ENCODE measurements at regions not wholly inside any gene's neighbourhood (a gene's known extent, or its start where the extent isn't known, plus 50 kb on each side); places are given as distances from the start of the nearest gene placed in this dataset.

DNA sequence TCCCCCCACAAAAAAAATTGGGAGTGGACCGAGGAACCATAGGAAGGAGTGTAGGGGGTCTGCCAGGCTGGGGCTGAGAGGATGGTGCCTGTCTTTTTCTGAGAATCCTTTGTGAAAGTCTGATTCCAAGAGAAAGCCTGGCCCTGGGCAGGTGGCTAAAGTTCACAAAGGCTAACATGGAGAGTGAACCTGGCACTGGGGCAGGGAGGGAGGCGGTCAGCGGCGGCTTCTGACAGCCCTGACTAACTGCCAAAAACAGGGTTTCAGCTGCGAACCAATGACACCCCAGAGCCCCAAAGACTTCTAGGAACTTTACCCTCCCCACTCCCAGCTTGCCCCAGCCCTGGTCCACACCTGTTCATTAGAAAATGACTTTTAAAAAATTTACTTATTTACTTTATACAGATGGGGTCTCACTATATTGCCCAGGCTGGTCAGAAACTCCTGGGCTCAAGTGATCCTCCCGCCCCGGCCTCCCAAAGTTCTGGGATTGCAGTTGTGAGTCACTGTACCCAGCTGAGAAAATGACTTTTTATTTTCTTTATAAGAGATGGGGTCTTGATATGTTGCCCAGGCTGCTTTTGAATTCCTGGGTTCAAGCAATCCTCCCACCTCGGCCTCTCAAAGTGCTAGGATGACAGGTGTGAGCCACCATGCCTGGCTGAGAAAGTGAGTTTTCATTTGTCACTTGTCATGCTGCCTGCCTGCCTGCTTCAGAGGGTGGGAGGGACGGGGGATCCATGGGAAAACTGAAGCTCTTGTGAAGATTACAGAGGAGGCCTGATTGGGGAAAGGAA lies 61.0 kb upstream of the DUSP5 start:
- DNase-seq (ENCODE audit: low read depth in 3 of 3) = no peak

DNA sequence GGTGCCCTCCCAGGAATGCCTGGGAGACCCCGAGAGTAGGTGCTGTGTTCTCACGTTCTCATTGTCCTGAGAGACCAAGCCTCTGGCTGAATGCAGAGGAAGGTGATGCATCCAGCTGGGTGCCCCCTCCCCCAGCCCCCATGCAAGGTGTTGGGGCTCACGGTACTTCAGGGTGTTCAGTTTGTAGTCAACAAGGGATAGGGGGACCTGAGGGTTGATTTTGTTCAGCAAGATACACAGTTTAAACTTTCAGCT lies 60.4 kb upstream of the DUSP5 start:
- no peak for DNase-seq (ENCODE audit: low read depth in 3 of 3)

DNA sequence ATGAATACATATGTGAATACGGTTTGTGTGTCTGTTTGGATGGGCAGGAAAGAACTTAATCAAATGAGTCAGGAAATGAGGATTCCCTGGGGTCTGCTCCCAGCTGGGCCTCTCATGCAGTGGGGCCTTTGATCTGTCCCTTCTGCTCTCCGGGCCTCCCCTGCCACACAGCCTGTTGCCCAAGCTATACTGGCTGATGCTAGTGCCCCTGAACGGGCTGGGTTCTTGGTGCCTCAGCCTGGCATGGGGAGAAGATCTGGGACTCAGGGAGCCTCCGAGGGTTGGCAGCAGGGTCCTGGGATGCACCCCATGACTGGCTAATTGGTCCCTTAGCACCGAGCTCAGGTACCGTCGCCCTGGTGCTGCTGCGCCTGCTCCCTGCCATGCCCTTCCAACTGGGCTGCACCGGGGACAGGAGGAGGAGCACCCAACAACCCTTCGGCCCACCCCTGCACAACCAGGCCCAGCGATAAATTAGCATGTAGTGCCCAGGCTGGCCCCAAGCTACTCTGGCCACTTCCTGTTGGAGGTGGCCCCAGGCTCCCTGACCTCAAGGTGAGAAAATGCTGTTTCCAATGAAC lies 59.9 kb upstream of the DUSP5 start:
- DNase-seq (ENCODE audit: low read depth in 3 of 3) = no peak

DNA sequence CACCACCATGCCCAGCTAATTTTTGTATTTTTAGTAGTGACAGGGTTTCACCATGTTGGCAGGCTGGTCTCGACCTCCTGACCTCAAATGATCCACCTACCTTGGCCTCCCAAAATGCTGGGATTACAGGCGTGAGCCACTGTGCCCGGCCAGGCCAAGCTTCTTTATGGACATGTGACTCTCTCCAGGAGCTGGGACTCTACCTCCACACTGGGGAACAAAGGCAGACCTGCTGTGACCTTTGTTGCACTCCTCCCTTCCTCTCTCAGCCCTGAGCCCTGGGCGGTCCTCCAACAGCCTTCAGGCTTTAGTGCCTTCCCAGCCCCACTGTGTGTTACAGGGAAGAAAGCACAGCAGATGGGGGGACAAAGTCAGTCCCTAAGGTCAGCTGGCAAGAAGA lies 55.0 kb upstream of the DUSP5 start:
- no peak for DNase-seq (ENCODE audit: low read depth in 3 of 3)

DNA sequence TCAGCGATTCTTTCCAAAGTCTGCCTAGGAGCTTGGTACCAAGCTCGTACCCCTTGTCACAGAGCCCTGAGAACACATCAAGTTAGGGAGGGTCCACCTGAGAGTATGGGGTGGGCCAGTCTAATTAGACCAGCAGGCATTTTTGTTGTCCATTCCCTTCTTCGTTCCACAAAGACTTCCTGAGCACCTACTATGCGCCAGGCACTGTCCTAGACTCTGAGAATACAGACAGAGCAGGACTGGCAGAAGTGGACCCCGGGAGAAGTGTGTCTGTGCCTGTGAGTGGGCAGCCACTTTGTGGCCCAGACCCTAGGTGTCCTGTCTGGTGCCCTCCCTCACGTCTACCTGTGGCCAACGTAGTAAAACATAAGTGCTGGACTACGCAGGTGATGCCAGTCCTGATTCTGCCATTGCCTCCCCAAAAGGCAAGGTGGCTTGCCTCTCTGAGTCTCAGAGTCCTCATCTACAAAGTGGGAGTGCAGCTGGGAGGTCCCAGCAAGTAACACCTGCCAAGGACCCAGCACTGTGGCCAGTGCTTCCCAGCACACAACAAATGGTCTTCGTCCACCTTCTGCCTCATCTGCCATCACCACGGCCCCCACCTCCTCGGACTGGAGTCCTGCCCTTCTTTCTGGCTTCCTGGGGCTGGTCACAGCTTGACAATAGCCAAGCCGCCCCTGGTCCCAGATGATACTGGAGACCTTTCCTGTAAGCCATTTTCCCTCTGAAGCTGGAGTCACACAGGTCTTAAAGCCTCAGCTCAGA lies 54.3 kb upstream of the DUSP5 start:
- DNase-seq (ENCODE audit: low read depth in 3 of 3) = no peak

DNA sequence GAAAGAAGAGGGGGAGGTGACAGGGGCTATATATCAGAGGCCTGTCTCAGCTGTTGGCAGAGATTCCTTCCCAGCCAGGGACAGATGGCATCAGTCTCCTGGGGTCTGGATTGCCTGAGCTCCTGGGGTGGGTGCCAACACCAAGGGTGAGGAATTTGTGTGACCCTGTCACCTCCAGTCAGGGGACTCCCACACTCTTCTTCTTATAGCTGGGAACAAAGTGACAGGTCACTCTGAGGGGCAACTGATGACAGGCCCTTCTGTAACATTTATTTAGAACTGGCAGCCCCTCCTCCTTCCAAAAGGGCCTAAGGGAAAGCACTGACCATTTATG lies 53.7 kb upstream of the DUSP5 start:
- DNase-seq (ENCODE audit: low read depth in 3 of 3) = no peak

DNA sequence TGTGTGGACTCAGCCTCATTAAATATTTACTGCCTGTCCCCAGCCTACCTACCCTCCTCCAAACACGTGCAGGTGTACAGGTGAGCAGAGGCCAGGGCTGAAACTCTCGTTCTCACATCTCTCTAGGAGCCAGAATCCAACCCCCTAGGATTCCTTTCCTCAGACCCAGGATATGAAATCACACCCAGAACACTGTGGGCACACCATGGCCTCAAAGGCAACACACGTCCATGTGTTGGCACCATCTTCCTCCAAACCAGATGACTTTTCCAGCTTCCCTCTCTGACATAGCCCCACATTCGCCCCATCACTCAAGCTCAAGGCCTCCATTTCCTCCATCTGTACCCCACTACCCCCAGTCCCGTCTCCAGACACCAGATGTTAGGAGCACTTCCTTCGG lies 51.8 kb upstream of the DUSP5 start:
- no peak for DNase-seq (ENCODE audit: low read depth in 3 of 3)

DNA sequence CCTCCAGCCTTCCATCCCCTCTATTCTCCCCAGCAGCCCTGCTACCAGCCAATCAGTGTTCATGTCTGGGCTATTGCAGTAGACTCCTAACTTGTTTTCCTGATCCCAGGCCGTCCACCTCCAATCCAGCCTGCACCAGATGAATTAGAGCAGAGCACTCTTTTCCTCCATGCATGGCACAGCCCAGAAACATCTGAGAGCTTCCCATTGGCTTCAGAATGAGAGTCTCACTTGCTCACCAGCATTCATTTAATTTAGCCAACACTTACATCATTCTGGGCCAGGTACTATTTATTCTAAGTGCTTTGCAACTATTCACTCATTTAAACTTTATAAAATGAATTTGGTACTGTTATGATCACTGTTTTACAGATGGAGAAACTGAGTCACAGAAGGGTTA lies 51.4 kb upstream of the DUSP5 start:
- no peak for DNase-seq (ENCODE audit: low read depth in 3 of 3)

DNA sequence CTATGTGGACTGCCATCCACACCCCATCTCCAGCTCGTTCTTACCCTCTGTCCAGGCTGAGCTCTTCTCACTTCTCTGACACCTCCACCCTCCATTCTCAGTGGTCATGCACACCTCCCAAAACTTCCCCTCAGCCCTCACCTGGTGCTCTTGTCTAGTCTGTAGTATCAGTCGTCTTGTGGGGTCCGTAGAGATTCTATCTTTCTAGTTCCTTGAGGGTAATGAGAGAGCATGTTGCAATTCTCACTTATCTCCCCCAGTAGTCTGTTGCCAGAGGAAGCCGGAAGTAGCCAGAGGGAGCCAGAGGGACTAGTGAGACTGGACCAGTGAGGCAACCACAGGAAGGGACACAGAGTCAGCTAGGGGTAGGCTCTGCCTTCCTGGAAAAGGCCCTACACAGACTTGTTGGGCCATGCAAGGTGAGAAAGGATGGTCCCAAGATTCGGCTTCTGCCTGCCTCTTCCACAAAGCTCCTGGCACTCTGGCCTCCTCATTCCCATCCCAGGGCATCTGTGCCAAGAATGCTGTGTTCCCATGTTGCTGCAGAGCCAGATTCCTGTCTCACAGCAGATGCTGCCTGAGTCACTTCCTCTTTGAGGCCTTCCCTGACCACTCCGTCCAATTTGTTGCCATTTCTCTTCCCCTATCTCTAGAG lies 50.6 kb upstream of the DUSP5 start:
- no peak for DNase-seq (ENCODE audit: low read depth in 3 of 3)

DNA sequence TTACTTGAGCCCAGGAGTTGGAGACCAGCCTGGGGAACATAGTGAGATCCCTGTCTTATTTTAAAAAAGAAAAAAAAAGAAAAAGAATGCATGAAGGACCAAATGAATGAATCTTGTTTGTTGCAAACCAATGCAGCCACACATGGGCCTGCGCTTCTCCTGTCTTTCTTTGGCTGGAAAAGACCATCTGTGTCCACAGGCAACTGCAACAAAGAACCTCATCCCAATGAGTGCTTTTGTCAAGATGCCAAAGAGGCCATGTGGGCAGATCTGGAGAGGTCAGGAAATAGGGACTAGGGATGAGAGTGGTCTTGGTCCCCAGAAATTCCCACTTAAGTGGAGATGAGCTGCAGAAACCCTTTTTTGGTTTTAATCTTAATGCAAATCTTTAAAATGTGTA lies 49.8 kb upstream of the DUSP5 start:
- no peak for DNase-seq (ENCODE audit: low read depth in 3 of 3)

Measured in stimulated activated CD4-positive, alpha-beta T cell treated with anti-CD3 and anti-CD28 coated beads, TNF-alpha, amount 100 ng/mL, for 48 hours (primary cell).